Fibroblast of skin of scalp (primary cell): ENCODE measurements at regions not wholly inside any gene's neighbourhood (a gene's known extent, or its start where the extent isn't known, plus 50 kb on each side); places are given as distances from the start of the nearest gene placed in this dataset.

Experiments
- DNase-seq: peaks from one replicate; pipeline ENCODE4 v3.0.0-alpha.2; 2013

- no peak for DNase-seq
Measured at GRCh38 chr18:76684265-76684664, 138.1 kb upstream of the ZNF236 start.

- DNase-seq = no peak
Measured at GRCh38 chr18:76679945-76680344, 142.4 kb upstream of the ZNF236 start.

GRCh38 chr18:76679259-76679658, 143.1 kb upstream of the ZNF236 start:
- DNase-seq = no peak

DNA sequence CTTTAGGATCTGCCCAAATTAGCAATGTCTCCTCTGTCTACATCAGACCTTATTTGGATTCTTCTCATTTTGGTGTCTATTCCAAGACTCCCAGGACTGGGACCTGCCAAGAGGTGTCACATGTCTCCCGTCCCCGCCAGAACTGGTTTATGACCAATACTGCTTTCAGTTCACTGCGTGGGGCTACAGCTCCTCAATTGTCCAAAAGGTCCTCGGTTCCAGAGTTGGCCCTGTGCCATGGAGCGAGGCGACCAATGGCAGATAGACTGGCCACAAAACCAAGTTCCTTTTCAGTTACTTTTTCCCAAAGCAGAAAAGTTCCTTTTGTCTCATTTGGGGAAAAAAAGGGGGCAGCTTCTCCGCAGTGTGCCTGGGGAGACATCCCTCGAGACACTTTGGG, 144.1 kb upstream of the ZNF236 start:
- no peak for DNase-seq

DNA sequence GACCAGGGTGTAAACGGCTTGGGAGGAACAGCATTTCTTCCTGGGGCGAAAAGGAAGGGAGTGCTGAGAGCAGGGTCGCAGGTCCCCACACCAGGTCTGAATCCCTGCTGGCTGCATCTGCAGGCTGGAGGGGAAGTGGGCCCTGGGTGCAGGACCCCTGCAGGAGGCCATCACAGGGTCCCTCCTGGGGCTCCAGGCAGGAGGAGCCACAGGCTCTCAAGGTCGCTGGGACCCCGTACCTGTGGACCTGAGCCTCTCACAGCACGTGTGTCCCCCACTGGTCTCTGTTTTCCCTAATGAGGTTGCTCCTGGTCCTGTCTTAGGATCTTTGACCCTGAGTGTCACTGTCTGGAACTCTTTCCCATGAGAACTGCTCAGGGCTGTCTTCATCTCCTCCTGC, 147.8 kb upstream of the ZNF236 start:
- DNase-seq = no peak

DNA sequence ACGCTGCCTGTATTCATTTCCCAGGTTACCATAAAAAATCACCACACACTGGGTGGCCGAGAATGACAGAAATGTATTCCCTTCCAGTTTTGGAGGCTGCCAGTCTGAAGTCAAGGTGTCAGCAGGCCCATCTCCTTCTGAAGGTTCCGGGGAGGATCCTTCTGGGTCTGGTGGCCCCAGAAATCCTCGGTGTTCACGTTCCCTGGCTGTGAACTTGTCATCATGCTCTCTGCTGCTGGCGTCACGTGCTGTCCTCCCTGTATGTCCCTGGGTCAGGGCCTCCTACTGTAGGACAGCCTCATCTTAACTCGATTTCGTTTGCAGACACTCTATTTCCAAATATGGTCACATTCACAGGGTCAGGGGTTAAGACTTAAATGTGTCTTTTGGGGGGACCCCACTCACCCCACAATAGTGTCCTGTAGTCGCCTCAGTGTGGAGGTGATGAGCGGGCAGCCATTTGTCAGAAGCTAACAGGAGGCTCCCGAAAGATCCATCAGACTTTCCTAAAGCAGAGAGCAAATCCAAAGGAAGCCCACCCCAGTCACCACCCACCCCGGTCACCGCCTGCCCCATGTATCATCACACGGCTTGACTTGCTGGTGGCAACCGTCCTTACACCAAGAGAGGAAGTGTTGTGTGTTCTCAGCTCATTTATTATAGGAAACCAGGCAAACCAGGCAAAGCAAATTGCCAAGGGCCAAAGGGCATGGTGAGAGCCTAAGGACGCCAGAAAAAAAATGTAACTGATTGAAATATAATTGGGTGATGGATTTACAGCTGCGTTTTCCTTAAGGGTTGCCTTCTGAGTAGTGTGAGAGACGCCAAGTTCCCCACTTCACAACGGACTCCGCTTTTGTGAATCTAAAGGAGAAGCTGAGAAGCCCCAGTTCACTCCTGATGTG, 148.8 kb upstream of the ZNF236 start:
- no peak for DNase-seq

DNA sequence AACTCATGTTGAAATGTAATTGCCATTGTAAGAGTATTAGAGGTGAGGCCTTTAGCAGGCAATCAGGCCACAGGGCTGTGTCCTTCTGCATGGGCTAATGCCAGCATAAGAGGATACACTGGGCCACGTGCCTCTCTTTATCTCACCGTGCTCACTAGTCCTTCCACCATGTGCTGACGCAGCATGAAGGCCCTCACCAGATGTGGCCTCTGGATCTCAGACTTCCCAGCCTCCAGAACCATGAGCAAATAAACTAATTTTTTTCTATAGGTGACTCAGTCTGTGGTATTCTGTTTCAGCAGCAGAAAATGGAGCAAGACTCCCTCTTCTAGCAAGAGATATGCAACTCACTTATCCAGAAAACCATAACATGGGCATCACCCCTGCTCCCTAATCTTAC, 149.7 kb upstream of the ZNF236 start:
- DNase-seq = peak; percentile 14

DNA sequence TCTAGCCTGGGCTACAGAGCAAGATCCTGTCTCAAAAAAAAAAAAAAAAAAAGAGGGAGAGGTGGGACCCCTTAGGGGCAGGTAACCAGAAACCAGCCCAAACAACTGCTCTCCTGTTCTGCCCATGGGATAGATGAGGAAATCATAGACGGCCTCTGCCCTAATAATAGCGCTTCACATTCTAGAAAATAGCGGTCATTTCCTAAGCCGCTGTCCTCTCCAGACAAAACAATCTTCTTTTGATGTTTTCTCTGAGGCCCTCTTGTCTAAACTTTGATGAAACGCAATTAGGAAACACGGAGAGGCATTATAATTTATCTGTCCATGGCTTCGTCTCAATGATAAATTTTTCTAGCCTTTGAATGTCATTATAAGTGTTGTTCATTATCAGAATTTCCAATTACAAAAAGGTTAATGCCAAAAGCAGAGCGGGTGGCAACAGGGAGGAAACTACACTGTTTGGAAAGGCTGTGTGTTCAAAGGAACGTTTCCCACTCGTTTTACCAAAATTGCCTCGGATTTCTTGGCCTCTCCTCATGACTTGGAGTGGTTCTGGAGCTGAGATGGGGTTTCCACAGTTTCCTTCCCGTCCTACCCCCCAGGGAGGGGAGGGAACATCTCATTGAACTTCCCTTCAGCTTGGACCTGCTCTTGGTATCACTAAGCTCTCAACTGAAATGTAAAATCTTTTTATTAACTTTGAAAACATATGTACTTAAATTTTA, 151.6 kb upstream of the ZNF236 start:
- DNase-seq = no peak

- no peak for DNase-seq
Measured at GRCh38 chr18:76668546-76668945, 153.8 kb upstream of the ZNF236 start.

GRCh38 chr18:76668119-76668518, 154.2 kb upstream of the ZNF236 start:
- no peak for DNase-seq

DNA sequence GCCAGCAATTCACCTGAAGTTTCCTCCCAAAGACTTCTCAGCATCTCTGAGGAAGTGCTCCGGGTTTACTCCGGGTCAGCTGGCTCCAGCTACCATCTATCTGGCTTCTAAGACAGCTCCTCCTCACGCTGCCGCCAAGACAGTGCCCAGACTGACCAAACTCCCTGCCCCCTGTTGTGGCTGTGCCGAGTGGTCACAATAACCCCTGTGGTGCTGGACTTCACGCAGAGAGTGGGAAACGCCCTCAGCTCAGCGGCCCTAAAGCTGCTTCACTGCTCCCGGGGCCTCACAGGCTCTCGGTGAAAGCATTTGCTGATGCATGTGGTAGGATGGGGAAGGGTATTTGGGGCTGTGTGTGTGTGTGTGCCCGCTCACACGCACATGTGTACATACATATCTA, 154.8 kb upstream of the ZNF236 start:
- no peak for DNase-seq

- DNase-seq = no peak
Measured at GRCh38 chr18:76662626-76663025, 159.7 kb upstream of the ZNF236 start.

- no peak for DNase-seq
Measured at GRCh38 chr18:76660571-76661192, 161.7 kb upstream of the ZNF236 start.

DNA sequence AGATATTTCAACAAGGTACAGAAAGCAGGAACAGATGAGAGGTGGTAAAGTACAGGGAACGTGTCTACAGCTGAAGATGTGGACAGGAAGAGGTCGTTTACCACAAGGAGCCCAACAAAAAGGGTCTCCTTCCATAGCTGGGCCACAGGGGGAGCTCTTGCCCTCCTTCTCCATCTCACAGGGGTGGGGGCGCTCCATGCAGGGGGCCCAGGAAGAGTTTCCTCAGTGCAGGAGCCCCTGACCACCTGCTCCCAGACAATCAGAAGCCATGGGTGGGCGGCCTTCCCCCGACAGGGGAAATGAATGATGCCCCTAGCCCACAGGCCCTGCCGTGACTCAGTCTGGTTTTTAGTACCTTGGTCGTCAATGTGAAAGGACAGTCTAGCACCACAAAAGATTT, 163.6 kb upstream of the ZNF516 start:
- no peak for DNase-seq

DNA sequence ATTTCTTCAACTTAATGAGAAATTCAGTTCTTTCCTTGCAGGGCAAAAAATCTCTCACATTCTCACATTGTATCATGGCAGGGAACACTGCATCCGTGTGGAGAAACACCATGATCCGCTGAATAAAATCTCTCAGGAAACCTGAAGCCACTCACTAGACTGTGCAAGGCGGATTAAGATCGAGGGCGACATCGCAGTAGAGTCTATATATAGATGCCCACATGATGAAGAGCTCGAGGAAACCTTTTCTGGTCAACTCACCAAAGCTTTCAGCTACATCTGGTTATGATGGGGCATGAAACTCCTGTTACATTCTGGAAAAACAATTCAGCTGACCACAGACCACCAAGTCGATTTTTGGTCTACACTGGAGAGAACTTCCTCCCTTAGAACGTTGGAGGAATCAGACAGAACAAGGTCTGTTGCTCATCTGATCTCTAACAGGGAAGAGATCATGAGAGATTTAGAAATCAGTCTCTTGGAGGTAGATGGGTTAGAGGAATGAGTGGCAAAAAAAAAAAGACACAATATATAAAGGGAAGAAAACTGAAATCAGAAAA, 162.9 kb upstream of the ZNF516 start:
- DNase-seq = no peak

GRCh38 chr18:76656925-76657827, 162.1 kb upstream of the ZNF516 start:
- no peak for DNase-seq

GRCh38 chr18:76654577-76654976, 159.5 kb upstream of the ZNF516 start:
- no peak for DNase-seq

- DNase-seq = no peak
Measured at GRCh38 chr18:76647322-76647721, 152.3 kb upstream of the ZNF516 start.

GRCh38 chr18:76644580-76644979, 149.5 kb upstream of the ZNF516 start:
- DNase-seq = no peak

DNA sequence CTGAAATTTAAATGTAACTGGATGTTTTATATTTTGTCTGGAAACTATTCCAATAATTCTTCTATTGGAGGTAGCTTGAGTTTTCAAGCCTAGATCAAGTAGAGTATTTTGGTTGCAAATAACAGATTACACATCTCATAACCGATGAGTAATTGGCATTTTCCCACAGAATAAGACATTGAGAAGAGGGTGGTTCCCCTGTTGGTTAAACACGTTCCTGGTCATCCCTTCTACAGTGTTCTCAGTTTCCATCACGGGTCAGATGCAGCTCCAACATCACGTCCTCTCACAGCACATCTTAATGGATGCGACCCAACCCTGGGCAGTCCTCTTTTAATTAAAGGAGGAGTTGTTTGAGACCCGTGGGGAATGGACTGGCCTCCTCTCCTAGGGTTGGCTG, 149.0 kb upstream of the ZNF516 start:
- no peak for DNase-seq

DNA sequence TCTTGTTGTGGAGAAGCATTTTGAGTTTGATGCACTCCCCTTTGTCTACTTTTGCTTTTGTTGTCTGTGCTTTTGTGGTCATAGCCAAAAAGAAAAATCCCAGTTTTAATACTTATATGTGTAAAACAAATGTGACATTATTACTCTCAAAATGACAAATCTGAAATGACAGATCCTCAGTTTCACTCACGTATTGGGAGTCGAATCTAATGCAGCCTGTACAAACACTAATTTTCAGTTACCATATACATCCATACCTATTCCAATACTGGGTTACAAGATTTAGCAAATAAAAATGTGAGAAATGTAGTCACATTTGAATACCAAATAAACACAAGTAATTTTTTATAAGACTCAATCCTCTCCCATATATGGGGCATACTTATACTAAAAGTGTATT, 148.2 kb upstream of the ZNF516 start:
- DNase-seq = no peak

GRCh38 chr18:76640438-76640837, 145.4 kb upstream of the ZNF516 start:
- no peak for DNase-seq
